Hepatocyte (in vitro differentiated cells): ENCODE measurements at regions not wholly inside any gene's neighbourhood (a gene's known extent, or its start where the extent isn't known, plus 50 kb on each side); places are given as distances from the start of the nearest gene placed in this dataset.

Source experiments
- DNase-seq: peaks from one replicate; pipeline ENCODE4 v3.0.0-alpha.2; 2016; ENCODE audit warnings: low spot score
- H2AFZ ChIP-seq: fragments of 200-600 bp; sonication (generic); 2 replicates; pipeline ENCODE4 v1.6.0; 2016; ENCODE audit warnings: antibody characterized with exemption, mild to moderate bottlenecking
- H3K27ac ChIP-seq: fragments of 200-600 bp; sonication (generic); 2 replicates; pipeline ENCODE4 v1.5.1; 2016; ENCODE audit warnings: mild to moderate bottlenecking
- H3K27me3 ChIP-seq: fragments of 200-600 bp; sonication (generic); 2 replicates; pipeline ENCODE4 v1.6.1; 2016
- H3K36me3 ChIP-seq: fragments of 200-600 bp; sonication (generic); replicated peaks from 2 replicates; pipeline ENCODE4 v1.5.1; 2016; ENCODE audit warnings: low read depth; ENCODE audit not compliant: insufficient read depth
- H3K4me1 ChIP-seq: fragments of 200-600 bp; sonication (generic); 2 replicates; pipeline ENCODE4 v1.5.1; 2016; ENCODE audit warnings: mild to moderate bottlenecking, moderate library complexity; ENCODE audit not compliant: insufficient read depth
- H3K4me2 ChIP-seq: fragments of 200-600 bp; sonication (generic); 2 replicates; pipeline ENCODE4 v1.6.0; 2016
- H3K4me3 ChIP-seq: fragments of 200-600 bp; sonication (generic); 2 replicates; pipeline ENCODE4 v1.5.1; 2016; ENCODE audit warnings: mild to moderate bottlenecking
- H3K79me2 ChIP-seq: fragments of 200-600 bp; sonication (generic); 2 replicates; pipeline ENCODE4 v1.6.0; 2017; ENCODE audit warnings: mild to moderate bottlenecking
- H3K9me2 ChIP-seq: fragments of 200-600 bp; sonication (generic); replicated peaks from 2 replicates; pipeline ENCODE4 v1.6.0; 2017; ENCODE audit warnings: mild to moderate bottlenecking; ENCODE audit not compliant: insufficient read depth
- H3K9me3 ChIP-seq: fragments of 200-600 bp; sonication (generic); 2 replicates; pipeline ENCODE4 v1.5.1; 2016; ENCODE audit warnings: low read depth, mild to moderate bottlenecking
- H4K20me1 ChIP-seq: fragments of 200-600 bp; sonication (generic); 2 replicates; pipeline ENCODE4 v1.6.0; 2016; ENCODE audit warnings: mild to moderate bottlenecking; ENCODE audit not compliant: insufficient read depth, poor library complexity, severe bottlenecking
- CTCF ChIP-seq: fragments of 200-600 bp; sonication (generic); IDR thresholded peaks from 2 replicates; pipeline ENCODE4 v1.5.1; 2016; ENCODE audit warnings: antibody characterized with exemption, mild to moderate bottlenecking; ENCODE audit not compliant: poor library complexity
- EZH2 ChIP-seq: fragments of 200-600 bp; sonication (generic); IDR thresholded peaks from 2 replicates; pipeline ENCODE4 v1.6.1; 2016; ENCODE audit warnings: antibody characterized with exemption, mild to moderate bottlenecking, borderline replicate concordance
- EZH2phosphoT487 ChIP-seq: fragments of 200-600 bp; sonication (generic); IDR thresholded peaks from one replicate; pipeline ENCODE4 v1.6.1; 2018; ENCODE audit warnings: antibody characterized with exemption, mild to moderate bottlenecking, low read depth, moderate library complexity; ENCODE audit not compliant: unreplicated experiment, severe bottlenecking
- WGBS: methylation state at CpG from one replicate; pipeline ENCODE4 v1.1.6; 2016; ENCODE audit warnings: low lambda C conversion rate; ENCODE audit errors: missing lambda C conversion rate; 5-methylcytosine and 5-hydroxymethylcytosine counted together

- TF ChIP-seq CTCF, result no peak
- no peak for TF ChIP-seq EZH2phosphoT487
- TF ChIP-seq EZH2, result no peak
- Histone ChIP-seq H3K9me2 (no peaks in the 10 kb centered on the region), H3K9me3 (no peaks in the 10 kb centered on the region), H3K27ac (no peak overlapping the region), H3K4me3 (no peak overlapping the region), H3K27me3 (no peaks in the 10 kb centered on the region), H3K4me2 (no peak overlapping the region), H3K4me1 (no peaks in the 10 kb centered on the region), H3K36me3 (no peaks in the 10 kb centered on the region), H2AFZ (no peak overlapping the region), H4K20me1 (no peaks in the 10 kb centered on the region), H3K79me2 (no peaks in the 10 kb centered on the region)
- no peak for DNase-seq
- WGBS, result 85% methylated on average over 3 of the region's 3 CpGs
These were observed 133.0 kb downstream of the HRH4 start for GRCh38 chr18:24593401-24593800.

- TF ChIP-seq EZH2phosphoT487 (no peak), EZH2 (no peak), CTCF (no peak)
- H3K36me3 ChIP-seq, result no peaks in the 10 kb centered on the region
- no peak overlapping the region for H3K4me3 ChIP-seq
- H2AFZ ChIP-seq, result no peak overlapping the region
- DNase-seq, result no peak
- no peaks in the 10 kb centered on the region for H3K9me3 ChIP-seq
- WGBS, result 81% methylated on average over 4 of the region's 4 CpGs
- no peaks in the 10 kb centered on the region for H3K79me2 ChIP-seq
- H3K9me2 ChIP-seq, result no peaks in the 10 kb centered on the region
- H3K4me2 ChIP-seq, result no peak overlapping the region
- H3K27ac ChIP-seq, result no peak overlapping the region
- no peaks in the 10 kb centered on the region for H4K20me1 ChIP-seq
- peaks cover 5% of the 10 kb centered on the region for H3K27me3 ChIP-seq
- no peaks in the 10 kb centered on the region for H3K4me1 ChIP-seq
These were observed 133.4 kb downstream of the HRH4 start for GRCh38 chr18:24593886-24594285.

GRCh38 chr18:24595561-24596031 is 135.2 kb downstream of the HRH4 start:
- Histone ChIP-seq H3K4me1 (no peaks in the 10 kb centered on the region), H3K79me2 (no peaks in the 10 kb centered on the region), H3K27ac (no peak overlapping the region), H3K36me3 (no peaks in the 10 kb centered on the region), H3K9me3 (no peaks in the 10 kb centered on the region), H2AFZ (no peak overlapping the region), H3K27me3 (peaks cover 10% of the 10 kb centered on the region), H3K9me2 (no peaks in the 10 kb centered on the region), H4K20me1 (no peaks in the 10 kb centered on the region), H3K4me3 (no peak overlapping the region), H3K4me2 (no peak overlapping the region)
- no peak for TF ChIP-seq EZH2
- TF ChIP-seq EZH2phosphoT487, result no peak
- no peak for TF ChIP-seq CTCF
- 75% methylated on average over 12 of the region's 12 CpGs for WGBS
- DNase-seq, result no peak
